GM12873 (cell line): ENCODE measurements at regions not wholly inside any gene's neighbourhood (a gene's known extent, or its start where the extent isn't known, plus 50 kb on each side); places are given as distances from the start of the nearest gene placed in this dataset.

ENCODE experiments used
- CTCF ChIP-seq: IDR thresholded peaks from 2 replicates; pipeline ENCODE4 v1.5.1; 2012; ENCODE audit warnings: low read depth, mild to moderate bottlenecking, moderate library complexity, low read length, control low read depth; ENCODE audit not compliant: insufficient read depth; ENCODE audit errors: missing control alignments

- TF ChIP-seq CTCF, result no peak
Measured at GRCh38 chr14:83133981-83134645, 1600.5 kb upstream of the SEL1L start.

GRCh38 chr14:83140756-83141155 lies 1607.1 kb upstream of the SEL1L start:
- no peak for TF ChIP-seq CTCF

- TF ChIP-seq CTCF, result no peak
Measured at GRCh38 chr14:83147006-83147405, 1613.4 kb upstream of the SEL1L start.

- no peak for TF ChIP-seq CTCF
Measured at GRCh38 chr14:83151571-83151970, 1617.9 kb upstream of the SEL1L start.

- TF ChIP-seq CTCF, result no peak
Measured at GRCh38 chr14:83153081-83153480, 1619.4 kb upstream of the SEL1L start.

GRCh38 chr14:83162361-83162929 lies 1628.8 kb upstream of the SEL1L start:
- TF ChIP-seq CTCF, result no peak

- TF ChIP-seq CTCF, result no peak
Measured at GRCh38 chr14:83163016-83163415, 1629.4 kb upstream of the SEL1L start.
